OCI-LY1 (cell line): ENCODE measurements at regions not wholly inside any gene's neighbourhood (a gene's known extent, or its start where the extent isn't known, plus 50 kb on each side); places are given as distances from the start of the nearest gene placed in this dataset.

Source experiments
- CTCF ChIP-seq: fragments of 200-600 bp; sonication (generic), shearing (Covaris generic); IDR thresholded peaks from 2 replicates; pipeline ENCODE4 v1.5.1; 2017; ENCODE audit warnings: mild to moderate bottlenecking, antibody characterized with exemption, low read length, moderate library complexity, mixed read lengths
- EZH2 ChIP-seq: fragments of 200-600 bp; sonication (generic), shearing (Covaris generic); IDR thresholded peaks from 2 replicates; pipeline ENCODE4 v1.8.0; 2017; ENCODE audit warnings: borderline replicate concordance, mixed run types, mild to moderate bottlenecking, antibody characterized with exemption, low read length, moderate library complexity, mixed read lengths

GRCh38 chr20:37616110-37616425, 77.8 kb upstream of the CTNNBL1 start:
- TF ChIP-seq CTCF, result no peak
- TF ChIP-seq EZH2, result no peak
